K562 (cell line): ENCODE measurements at regions not wholly inside any gene's neighbourhood (a gene's known extent, or its start where the extent isn't known, plus 50 kb on each side); places are given as distances from the start of the nearest gene placed in this dataset.

ENCODE experiments used
- PRPF4 ChIP-seq: fragments of 200-400 bp; formaldehyde crosslinking; IDR thresholded peaks from one replicate; pipeline ENCODE4 v1.6.1; 2017; ENCODE audit warnings: low read length, low read depth, mild to moderate bottlenecking; ENCODE audit not compliant: insufficient read depth, poor library complexity, severe bottlenecking
- SNIP1 ChIP-seq: fragments of 450-650 bp; IDR thresholded peaks from 2 replicates; pipeline ENCODE4 v1.7.1; 2017; ENCODE audit warnings: low read depth, mild to moderate bottlenecking
- STAG1 ChIP-seq: sonication (generic); formaldehyde crosslinking; IDR thresholded peaks from 2 replicates; pipeline ENCODE4 v1.5.0; 2020; ENCODE audit warnings: missing genetic modification reagents, borderline replicate concordance
- TGIF2 ChIP-seq: sonication (generic); formaldehyde crosslinking; IDR thresholded peaks from 2 replicates; pipeline ENCODE4 v1.8.1; 2022; ENCODE audit warnings: mild to moderate bottlenecking, missing genetic modification reagents, moderate library complexity
- ZBED1 ChIP-seq: IDR thresholded peaks from 2 replicates; pipeline ENCODE4 v1.6.1; 2014
- TF ChIP-seq, protein P1 (sequence below), 2 experiments: fragments of 450-650 bp; IDR thresholded peaks; 2 replicates each; pipeline ENCODE4 v1.6.1; 2016
- TF ChIP-seq, protein P2 (sequence below): fragments of 200-400 bp; formaldehyde crosslinking; IDR thresholded peaks from 2 replicates; pipeline ENCODE4 v1.6.1; 2017; ENCODE audit warnings: mild to moderate bottlenecking, low read depth, low read length, moderate library complexity
- TF ChIP-seq, protein P3 (sequence below): fragments of 250-450 bp; sonication (Bioruptor Pico); IDR thresholded peaks from 2 replicates; pipeline ENCODE4 v1.4.0; 2020; ENCODE audit warnings: mild to moderate bottlenecking, moderate library complexity
- TF ChIP-seq, protein P4 (sequence below): sonication (generic); formaldehyde crosslinking; IDR thresholded peaks from 2 replicates; pipeline ENCODE4 v1.8.0; 2023; ENCODE audit warnings: mild to moderate bottlenecking, missing genetic modification reagents
- TF ChIP-seq, protein P5 (sequence below): fragments of 450-650 bp; formaldehyde crosslinking; IDR thresholded peaks from 2 replicates; pipeline ENCODE4 v1.4.0; 2020; ENCODE audit warnings: mild to moderate bottlenecking, moderate library complexity

DNA sequence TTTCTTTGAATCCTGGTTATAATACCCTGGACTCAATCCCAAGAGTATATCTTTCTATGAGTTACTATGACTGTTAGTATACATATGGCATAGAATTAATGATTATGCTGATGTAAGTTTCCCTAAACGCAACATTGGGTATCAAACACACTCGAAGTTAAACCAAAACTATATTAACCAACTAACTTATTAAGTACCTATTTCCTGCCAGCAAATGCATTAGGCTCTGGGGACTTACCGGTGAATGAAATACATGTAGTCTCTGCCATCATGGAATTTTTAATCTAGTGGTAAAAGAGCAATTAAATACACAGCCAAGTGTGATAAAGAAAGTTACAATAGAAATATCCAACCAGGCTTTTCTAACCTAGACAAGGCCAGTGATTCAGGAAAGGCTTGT is 193.6 kb upstream of the ADGRL2 start (continued):
- TF ChIP-seq, protein P1, sequence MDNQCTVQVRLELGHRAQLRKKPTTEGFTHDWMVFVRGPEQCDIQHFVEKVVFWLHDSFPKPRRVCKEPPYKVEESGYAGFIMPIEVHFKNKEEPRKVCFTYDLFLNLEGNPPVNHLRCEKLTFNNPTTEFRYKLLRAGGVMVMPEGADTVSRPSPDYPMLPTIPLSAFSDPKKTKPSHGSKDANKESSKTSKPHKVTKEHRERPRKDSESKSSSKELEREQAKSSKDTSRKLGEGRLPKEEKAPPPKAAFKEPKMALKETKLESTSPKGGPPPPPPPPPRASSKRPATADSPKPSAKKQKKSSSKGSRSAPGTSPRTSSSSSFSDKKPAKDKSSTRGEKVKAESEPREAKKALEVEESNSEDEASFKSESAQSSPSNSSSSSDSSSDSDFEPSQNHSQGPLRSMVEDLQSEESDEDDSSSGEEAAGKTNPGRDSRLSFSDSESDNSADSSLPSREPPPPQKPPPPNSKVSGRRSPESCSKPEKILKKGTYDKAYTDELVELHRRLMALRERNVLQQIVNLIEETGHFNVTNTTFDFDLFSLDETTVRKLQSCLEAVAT (IDR thresholded peaks at IDR 0.05) = no peak
- TF ChIP-seq, protein P2, sequence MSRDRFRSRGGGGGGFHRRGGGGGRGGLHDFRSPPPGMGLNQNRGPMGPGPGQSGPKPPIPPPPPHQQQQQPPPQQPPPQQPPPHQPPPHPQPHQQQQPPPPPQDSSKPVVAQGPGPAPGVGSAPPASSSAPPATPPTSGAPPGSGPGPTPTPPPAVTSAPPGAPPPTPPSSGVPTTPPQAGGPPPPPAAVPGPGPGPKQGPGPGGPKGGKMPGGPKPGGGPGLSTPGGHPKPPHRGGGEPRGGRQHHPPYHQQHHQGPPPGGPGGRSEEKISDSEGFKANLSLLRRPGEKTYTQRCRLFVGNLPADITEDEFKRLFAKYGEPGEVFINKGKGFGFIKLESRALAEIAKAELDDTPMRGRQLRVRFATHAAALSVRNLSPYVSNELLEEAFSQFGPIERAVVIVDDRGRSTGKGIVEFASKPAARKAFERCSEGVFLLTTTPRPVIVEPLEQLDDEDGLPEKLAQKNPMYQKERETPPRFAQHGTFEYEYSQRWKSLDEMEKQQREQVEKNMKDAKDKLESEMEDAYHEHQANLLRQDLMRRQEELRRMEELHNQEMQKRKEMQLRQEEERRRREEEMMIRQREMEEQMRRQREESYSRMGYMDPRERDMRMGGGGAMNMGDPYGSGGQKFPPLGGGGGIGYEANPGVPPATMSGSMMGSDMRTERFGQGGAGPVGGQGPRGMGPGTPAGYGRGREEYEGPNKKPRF = no peak
- TF ChIP-seq TGIF2 (CRISPR knock-in tag) (no peak), ZBED1 (no peak), SNIP1 (no peak), STAG1 (CRISPR knock-in tag) (no peak), PRPF4 (no peak)
- TF ChIP-seq, protein P3, sequence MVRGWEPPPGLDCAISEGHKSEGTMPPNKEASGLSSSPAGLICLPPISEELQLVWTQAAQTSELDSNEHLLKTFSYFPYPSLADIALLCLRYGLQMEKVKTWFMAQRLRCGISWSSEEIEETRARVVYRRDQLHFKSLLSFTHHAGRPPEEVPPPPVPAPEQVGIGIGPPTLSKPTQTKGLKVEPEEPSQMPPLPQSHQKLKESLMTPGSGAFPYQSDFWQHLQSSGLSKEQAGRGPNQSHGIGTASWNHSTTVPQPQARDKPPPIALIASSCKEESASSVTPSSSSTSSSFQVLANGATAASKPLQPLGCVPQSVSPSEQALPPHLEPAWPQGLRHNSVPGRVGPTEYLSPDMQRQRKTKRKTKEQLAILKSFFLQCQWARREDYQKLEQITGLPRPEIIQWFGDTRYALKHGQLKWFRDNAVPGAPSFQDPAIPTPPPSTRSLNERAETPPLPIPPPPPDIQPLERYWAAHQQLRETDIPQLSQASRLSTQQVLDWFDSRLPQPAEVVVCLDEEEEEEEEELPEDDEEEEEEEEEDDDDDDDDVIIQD = no peak
- TF ChIP-seq, protein P4, sequence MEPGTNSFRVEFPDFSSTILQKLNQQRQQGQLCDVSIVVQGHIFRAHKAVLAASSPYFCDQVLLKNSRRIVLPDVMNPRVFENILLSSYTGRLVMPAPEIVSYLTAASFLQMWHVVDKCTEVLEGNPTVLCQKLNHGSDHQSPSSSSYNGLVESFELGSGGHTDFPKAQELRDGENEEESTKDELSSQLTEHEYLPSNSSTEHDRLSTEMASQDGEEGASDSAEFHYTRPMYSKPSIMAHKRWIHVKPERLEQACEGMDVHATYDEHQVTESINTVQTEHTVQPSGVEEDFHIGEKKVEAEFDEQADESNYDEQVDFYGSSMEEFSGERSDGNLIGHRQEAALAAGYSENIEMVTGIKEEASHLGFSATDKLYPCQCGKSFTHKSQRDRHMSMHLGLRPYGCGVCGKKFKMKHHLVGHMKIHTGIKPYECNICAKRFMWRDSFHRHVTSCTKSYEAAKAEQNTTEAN = no peak
- TF ChIP-seq, protein P5, sequence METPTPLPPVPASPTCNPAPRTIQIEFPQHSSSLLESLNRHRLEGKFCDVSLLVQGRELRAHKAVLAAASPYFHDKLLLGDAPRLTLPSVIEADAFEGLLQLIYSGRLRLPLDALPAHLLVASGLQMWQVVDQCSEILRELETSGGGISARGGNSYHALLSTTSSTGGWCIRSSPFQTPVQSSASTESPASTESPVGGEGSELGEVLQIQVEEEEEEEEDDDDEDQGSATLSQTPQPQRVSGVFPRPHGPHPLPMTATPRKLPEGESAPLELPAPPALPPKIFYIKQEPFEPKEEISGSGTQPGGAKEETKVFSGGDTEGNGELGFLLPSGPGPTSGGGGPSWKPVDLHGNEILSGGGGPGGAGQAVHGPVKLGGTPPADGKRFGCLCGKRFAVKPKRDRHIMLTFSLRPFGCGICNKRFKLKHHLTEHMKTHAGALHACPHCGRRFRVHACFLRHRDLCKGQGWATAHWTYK (CRISPR knock-in tag) = no peak
